ENCODE measurements at regions not wholly inside any gene's neighbourhood (a gene's known extent, or its start where the extent isn't known, plus 50 kb on each side); places are given as distances from the start of the nearest gene placed in this dataset.
"Not testable (repeated sequence)": the region's sequence is repeated elsewhere in the genome, so short reads cannot be mapped to it uniquely, and the experiment has no call there.

GRCh38 chr18:42480441-42480840 lies 525.4 kb downstream of the PIK3C3 start:
- no peak for DNase-seq
- in situ Hi-C loops (cut with HindIII; ENCODE audit: low pct_ligation_motif_present, low pct_unique_long_range_greater_than_20kb, low sequenced_read_pairs) = no loop called here

- DNase-seq = no peak
- in situ Hi-C loops (cut with HindIII; ENCODE audit: low pct_ligation_motif_present, low pct_unique_long_range_greater_than_20kb, low sequenced_read_pairs) = no loop called here
These were observed 529.6 kb downstream of the PIK3C3 start for GRCh38 chr18:42484648-42485047.

- in situ Hi-C loops (cut with HindIII; ENCODE audit: low pct_ligation_motif_present, low pct_unique_long_range_greater_than_20kb, low sequenced_read_pairs) = no loop called here
- no peak for DNase-seq
These were observed 531.2 kb downstream of the PIK3C3 start for GRCh38 chr18:42486271-42486670.

- in situ Hi-C loops (cut with HindIII; ENCODE audit: low pct_ligation_motif_present, low pct_unique_long_range_greater_than_20kb, low sequenced_read_pairs) = no loop called here
- no peak for DNase-seq
These were observed 553.8 kb downstream of the PIK3C3 start for GRCh38 chr18:42508683-42509296.

- in situ Hi-C loops (cut with HindIII; ENCODE audit: low pct_ligation_motif_present, low pct_unique_long_range_greater_than_20kb, low sequenced_read_pairs) = no loop called here
- peak; percentile 11 for DNase-seq
These were observed 554.8 kb downstream of the PIK3C3 start for GRCh38 chr18:42509750-42510415.

- in situ Hi-C loops (cut with HindIII; ENCODE audit: low pct_ligation_motif_present, low pct_unique_long_range_greater_than_20kb, low sequenced_read_pairs) = no loop called here
- no peak for DNase-seq
These were observed 555.5 kb downstream of the PIK3C3 start for GRCh38 chr18:42510540-42510939.

GRCh38 chr18:42513441-42513840 lies 558.4 kb downstream of the PIK3C3 start:
- no peak for DNase-seq
- in situ Hi-C loops (cut with HindIII; ENCODE audit: low pct_ligation_motif_present, low pct_unique_long_range_greater_than_20kb, low sequenced_read_pairs) = no loop called here

GRCh38 chr18:42514512-42514911 lies 559.5 kb downstream of the PIK3C3 start:
- in situ Hi-C loops (cut with HindIII; ENCODE audit: low pct_ligation_motif_present, low pct_unique_long_range_greater_than_20kb, low sequenced_read_pairs) = no loop called here
- no peak for DNase-seq

GRCh38 chr18:42517896-42518295 lies 562.9 kb downstream of the PIK3C3 start:
- DNase-seq = no peak
- in situ Hi-C loops (cut with HindIII; ENCODE audit: low pct_ligation_motif_present, low pct_unique_long_range_greater_than_20kb, low sequenced_read_pairs) = no loop called here

- in situ Hi-C loops (cut with HindIII; ENCODE audit: low pct_ligation_motif_present, low pct_unique_long_range_greater_than_20kb, low sequenced_read_pairs); DNase-seq: not testable (repeated sequence)
These were observed 563.3 kb downstream of the PIK3C3 start for GRCh38 chr18:42518331-42518730.

GRCh38 chr18:42520138-42520537 lies 565.1 kb downstream of the PIK3C3 start:
- no peak for DNase-seq
- in situ Hi-C loops (cut with HindIII; ENCODE audit: low pct_ligation_motif_present, low pct_unique_long_range_greater_than_20kb, low sequenced_read_pairs) = no loop called here

GRCh38 chr18:42525905-42526304 lies 570.9 kb downstream of the PIK3C3 start:
- in situ Hi-C loops (cut with HindIII; ENCODE audit: low pct_ligation_motif_present, low pct_unique_long_range_greater_than_20kb, low sequenced_read_pairs) = no loop called here

GRCh38 chr18:42527766-42528165 lies 572.7 kb downstream of the PIK3C3 start:
- in situ Hi-C loops (cut with HindIII; ENCODE audit: low pct_ligation_motif_present, low pct_unique_long_range_greater_than_20kb, low sequenced_read_pairs) = no loop called here
- DNase-seq = no peak

More at GRCh38 chr18:42525905-42526304, 570.9 kb downstream of the PIK3C3 start:
- no peak for DNase-seq

- in situ Hi-C loops (cut with HindIII; ENCODE audit: low pct_ligation_motif_present, low pct_unique_long_range_greater_than_20kb, low sequenced_read_pairs) = no loop called here
- DNase-seq = no peak
These were observed 575.2 kb downstream of the PIK3C3 start for GRCh38 chr18:42530276-42530675.

GRCh38 chr18:42532119-42532518 lies 577.1 kb downstream of the PIK3C3 start:
- no peak for DNase-seq
- in situ Hi-C loops (cut with HindIII; ENCODE audit: low pct_ligation_motif_present, low pct_unique_long_range_greater_than_20kb, low sequenced_read_pairs) = no loop called here

GRCh38 chr18:42533009-42533575 lies 578.1 kb downstream of the PIK3C3 start:
- in situ Hi-C loops (cut with HindIII; ENCODE audit: low pct_ligation_motif_present, low pct_unique_long_range_greater_than_20kb, low sequenced_read_pairs) = no loop called here
- DNase-seq = no peak

GRCh38 chr18:42533616-42534015 lies 578.6 kb downstream of the PIK3C3 start:
- DNase-seq = no peak

GRCh38 chr18:42534313-42534712 lies 579.3 kb downstream of the PIK3C3 start:
- DNase-seq = no peak
- in situ Hi-C loops (cut with HindIII; ENCODE audit: low pct_ligation_motif_present, low pct_unique_long_range_greater_than_20kb, low sequenced_read_pairs) = no loop called here

More at GRCh38 chr18:42533616-42534015, 578.6 kb downstream of the PIK3C3 start:
- in situ Hi-C loops (cut with HindIII; ENCODE audit: low pct_ligation_motif_present, low pct_unique_long_range_greater_than_20kb, low sequenced_read_pairs) = no loop called here

GRCh38 chr18:42536442-42536841 lies 579.0 kb downstream of the RIT2 start:
- in situ Hi-C loops (cut with HindIII; ENCODE audit: low pct_ligation_motif_present, low pct_unique_long_range_greater_than_20kb, low sequenced_read_pairs) = no loop called here
- no peak for DNase-seq

GRCh38 chr18:42537291-42537690 lies 578.2 kb downstream of the RIT2 start:
- in situ Hi-C loops (cut with HindIII; ENCODE audit: low pct_ligation_motif_present, low pct_unique_long_range_greater_than_20kb, low sequenced_read_pairs) = no loop called here
- DNase-seq = no peak

Data from ACHN (cell line).